Stimulated activated effector memory CD8-positive, alpha-beta T cell treated with anti-CD3 and anti-CD28 coated beads, Interleukin-12 subunit alpha, Interleukin-12 subunit beta, amount 100 ng/mL, for 72 hours (primary cell): ENCODE measurements at regions not wholly inside any gene's neighbourhood (a gene's known extent, or its start where the extent isn't known, plus 50 kb on each side); places are given as distances from the start of the nearest gene placed in this dataset.

Source experiments
- ATAC-seq: fragments of 150-1000 bp; cut with Tn5 transposase; 2 replicates; pipeline ENCODE4 v1.10.0; 2021
- DNase-seq, 2 donors: peaks; one replicate each; pipeline ENCODE4 v3.0.0; 2021 to 2022; ENCODE audit warnings: low spot score in 2 of 2
- H3K27ac Mint-ChIP-seq: one replicate; pipeline ENCODE4 v1.8.0; 2022; ENCODE audit warnings: mild to moderate bottlenecking, mixed read lengths
- H3K36me3 Mint-ChIP-seq: one replicate; pipeline ENCODE4 v1.8.0; 2022; ENCODE audit warnings: mild to moderate bottlenecking, mixed read lengths
- H3K4me1 Mint-ChIP-seq: one replicate; pipeline ENCODE4 v1.8.0; 2022; ENCODE audit warnings: mixed read lengths
- H3K4me3 Mint-ChIP-seq: one replicate; pipeline ENCODE4 v1.8.0; 2022; ENCODE audit warnings: mild to moderate bottlenecking, mixed read lengths
- H3K9me3 Mint-ChIP-seq: one replicate; pipeline ENCODE4 v1.8.0; 2022; ENCODE audit warnings: mixed read lengths

DNA sequence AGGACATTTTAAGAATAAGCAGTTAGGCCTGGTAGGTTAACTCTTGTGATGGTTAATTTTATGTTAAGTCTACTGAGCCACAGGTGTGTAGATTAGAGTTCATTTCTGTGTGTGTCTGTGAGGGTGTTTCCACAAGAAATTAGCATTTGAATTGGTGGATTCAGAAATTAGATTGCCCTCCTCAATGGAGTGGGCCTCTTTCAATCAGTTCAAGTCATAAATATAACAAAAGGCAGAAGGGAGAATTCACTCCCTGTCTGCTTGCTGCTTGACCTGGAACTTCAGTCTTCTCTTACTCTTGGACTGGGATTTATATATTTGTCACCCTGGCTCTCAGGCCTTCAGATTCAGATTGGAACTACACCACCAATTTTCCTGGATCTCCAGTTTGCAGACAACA lies 55.3 kb upstream of the POM121L12 start:
- Mint-ChIP-seq H3K4me1 (no peaks in the 10 kb centered on the region), H3K36me3 (no peaks in the 10 kb centered on the region), H3K9me3 (peaks cover 18% of the 10 kb centered on the region), H3K27ac (no peak overlapping the region), H3K4me3 (no peak overlapping the region)
- DNase-seq (no peak), ATAC-seq (no peak)

DNA sequence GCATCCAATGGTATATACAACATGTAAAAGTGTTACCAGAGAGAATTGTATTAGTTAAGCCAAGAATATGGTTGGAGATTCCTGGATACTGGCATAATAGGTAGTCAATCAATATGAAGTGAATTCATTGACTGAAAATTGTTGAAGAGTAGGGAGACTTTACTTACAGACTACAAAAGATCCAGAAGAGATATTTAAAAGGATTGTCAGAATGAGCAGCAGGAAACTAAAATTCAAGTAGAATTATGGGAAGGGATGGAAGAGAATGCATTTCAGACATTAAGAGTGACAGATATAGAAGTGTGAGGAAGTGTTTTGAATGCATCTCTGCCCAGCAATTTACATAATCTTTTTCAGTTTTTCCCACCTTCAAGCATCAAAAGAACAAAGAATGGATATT lies 62.3 kb upstream of the POM121L12 start:
- DNase-seq (no peak), ATAC-seq (no peak)
- H3K4me3 Mint-ChIP-seq = no peak overlapping the region
- no peaks in the 10 kb centered on the region for H3K4me1 Mint-ChIP-seq
- H3K9me3 Mint-ChIP-seq = peaks cover 22% of the 10 kb centered on the region
- H3K27ac Mint-ChIP-seq = no peak overlapping the region
- H3K36me3 Mint-ChIP-seq = no peaks in the 10 kb centered on the region

DNA sequence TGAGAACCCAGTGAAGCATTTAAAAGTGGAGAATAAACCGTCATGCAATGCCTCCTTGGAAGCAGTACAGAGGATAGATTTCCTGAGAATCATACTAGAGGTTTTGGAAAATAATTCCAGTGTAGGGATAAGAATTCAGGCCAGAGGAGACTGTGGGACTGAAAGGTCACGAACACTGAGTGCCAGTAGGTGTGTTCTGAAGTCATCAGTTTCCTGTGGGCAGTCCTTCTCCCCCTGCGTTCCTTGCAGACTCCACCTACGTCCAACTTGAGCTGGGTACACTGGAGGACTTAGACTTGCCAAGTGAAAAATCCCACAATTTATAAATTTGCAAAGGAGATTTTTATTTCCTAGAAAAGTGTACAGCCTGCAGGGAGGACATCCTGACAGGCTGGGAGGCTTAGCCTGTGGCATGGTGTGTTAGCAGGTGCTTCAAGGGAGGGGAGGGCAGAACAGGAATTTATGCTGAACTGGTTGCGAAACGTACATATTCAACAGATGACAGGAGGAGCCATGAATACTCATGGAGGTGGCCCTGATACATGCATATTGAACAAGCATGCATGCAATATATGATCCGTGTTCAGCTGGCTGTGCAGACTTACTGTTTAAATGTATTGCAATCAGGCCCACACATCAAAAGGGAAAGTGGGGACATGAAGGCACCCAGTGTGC lies 72.9 kb upstream of the POM121L12 start:
- ATAC-seq = no peak
- H3K4me3 Mint-ChIP-seq = no peak overlapping the region
- peaks cover 35% of the 10 kb centered on the region for H3K9me3 Mint-ChIP-seq
- no peak overlapping the region for H3K27ac Mint-ChIP-seq
- no peak for DNase-seq
- no peaks in the 10 kb centered on the region for H3K4me1 Mint-ChIP-seq
- no peaks in the 10 kb centered on the region for H3K36me3 Mint-ChIP-seq

DNA sequence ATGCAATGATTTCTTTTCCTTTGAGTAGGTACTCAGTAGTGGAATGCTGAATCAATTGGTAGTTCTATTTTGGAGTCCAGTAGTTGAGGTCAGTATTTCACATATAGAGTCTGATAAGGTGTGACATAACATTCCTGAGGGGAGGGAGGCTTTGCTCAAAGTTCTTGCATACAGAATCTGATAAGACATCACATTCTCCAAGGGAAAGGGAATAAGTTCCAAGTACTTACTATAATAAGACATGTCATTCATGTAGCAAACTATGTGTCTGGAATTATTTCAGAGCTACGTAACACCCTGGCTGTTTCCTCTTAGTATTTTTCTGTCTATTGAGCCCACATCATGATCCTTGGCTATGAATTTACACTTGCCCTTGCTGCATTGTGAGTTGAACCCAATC lies 74.3 kb upstream of the POM121L12 start:
- H3K9me3 Mint-ChIP-seq = peaks cover 38% of the 10 kb centered on the region
- H3K36me3 Mint-ChIP-seq = no peaks in the 10 kb centered on the region
- no peak overlapping the region for H3K4me3 Mint-ChIP-seq
- no peak overlapping the region for H3K27ac Mint-ChIP-seq
- DNase-seq (no peak), ATAC-seq (no peak)
- no peaks in the 10 kb centered on the region for H3K4me1 Mint-ChIP-seq

DNA sequence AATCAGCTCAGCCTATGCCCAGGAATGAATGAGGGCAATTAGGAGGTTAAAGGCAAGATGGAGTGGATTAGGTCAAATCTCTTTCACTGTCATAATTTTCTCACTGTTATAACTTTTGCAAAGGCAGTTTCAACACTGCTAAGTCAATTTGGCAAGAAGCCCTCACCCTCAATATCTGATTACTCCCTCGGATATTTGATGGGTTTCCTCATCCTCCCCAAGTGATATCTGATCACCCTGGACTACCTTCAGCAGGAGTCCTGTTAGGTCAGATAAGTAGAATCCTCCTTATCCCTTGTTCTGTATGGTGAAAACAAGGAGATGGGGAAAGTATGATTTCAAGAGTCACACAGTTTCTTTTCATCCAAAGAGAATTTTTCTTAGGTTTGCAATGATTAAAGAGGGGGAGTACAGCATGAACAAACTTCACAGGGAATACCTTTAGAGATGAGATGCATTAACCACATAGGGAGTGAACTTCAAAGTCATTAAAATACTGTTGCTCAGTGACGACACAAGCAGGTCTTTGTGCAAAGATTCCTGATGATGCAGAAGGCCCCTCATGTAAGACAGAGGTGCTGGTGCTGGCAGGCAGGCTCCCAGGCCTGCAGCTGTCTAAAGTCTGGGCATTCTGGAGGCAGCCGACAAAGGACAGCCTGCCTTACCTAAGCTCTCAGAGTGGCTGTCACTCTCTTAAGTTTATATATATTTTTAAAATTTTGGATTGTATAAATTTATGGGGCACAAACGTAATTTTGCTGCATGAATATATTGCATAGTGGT lies 75.4 kb upstream of the POM121L12 start:
- Mint-ChIP-seq H3K4me3 (no peak overlapping the region), H3K9me3 (peaks cover 34% of the 10 kb centered on the region), H3K4me1 (no peaks in the 10 kb centered on the region), H3K36me3 (no peaks in the 10 kb centered on the region), H3K27ac (no peak overlapping the region)
- no peak for ATAC-seq
- DNase-seq = no peak

DNA sequence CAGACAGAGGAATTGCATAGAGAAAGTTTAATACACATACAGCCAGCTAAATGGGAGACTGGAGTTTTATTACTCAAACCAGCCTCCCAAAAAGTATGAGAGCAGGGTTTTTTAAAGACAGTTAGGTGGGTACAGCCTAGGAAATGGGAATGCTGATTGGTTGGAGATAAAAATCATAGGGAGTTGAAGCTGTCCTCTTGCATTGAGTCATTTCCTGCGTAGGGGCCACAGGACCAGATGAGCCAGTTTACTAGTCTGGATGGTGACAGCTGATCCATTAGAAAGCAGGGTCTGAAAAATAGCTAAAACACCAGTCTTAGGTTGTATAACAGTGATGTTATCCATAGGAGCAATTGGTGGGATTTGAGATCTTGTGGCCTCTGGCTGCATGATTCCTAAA lies 76.1 kb upstream of the POM121L12 start:
- no peak for ATAC-seq
- H3K36me3 Mint-ChIP-seq = no peaks in the 10 kb centered on the region
- peaks cover 39% of the 10 kb centered on the region for H3K9me3 Mint-ChIP-seq
- H3K27ac Mint-ChIP-seq = no peak overlapping the region
- no peak overlapping the region for H3K4me3 Mint-ChIP-seq
- no peaks in the 10 kb centered on the region for H3K4me1 Mint-ChIP-seq
- no peak for DNase-seq

DNA sequence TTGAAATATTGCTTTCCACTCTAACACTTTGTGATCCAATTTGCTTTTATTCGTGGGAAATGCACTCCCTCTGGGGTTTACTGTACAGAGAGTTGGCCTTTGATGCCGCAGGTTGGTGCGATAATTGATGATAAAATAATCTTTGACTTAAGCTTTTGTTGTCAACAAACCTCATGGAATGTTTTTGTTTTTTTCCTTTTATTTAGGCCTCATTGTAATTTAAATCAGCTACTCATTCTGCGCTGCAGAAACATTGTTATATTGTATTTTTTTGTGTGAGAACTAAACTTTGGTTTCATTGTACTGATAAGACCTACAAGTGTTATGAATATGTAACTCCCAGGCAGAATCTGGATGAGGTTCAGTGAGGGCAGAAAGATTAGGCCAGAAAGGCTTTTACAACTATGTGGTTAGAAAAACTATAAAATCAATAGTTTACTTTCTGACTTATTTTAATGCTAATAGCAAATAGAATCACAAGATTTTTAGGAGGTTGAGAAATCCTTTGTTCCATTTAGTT lies 76.8 kb upstream of the POM121L12 start:
- Mint-ChIP-seq H3K36me3 (no peaks in the 10 kb centered on the region), H3K4me1 (no peaks in the 10 kb centered on the region), H3K4me3 (no peak overlapping the region), H3K9me3 (peaks cover 36% of the 10 kb centered on the region), H3K27ac (no peak overlapping the region)
- DNase-seq (no peak), ATAC-seq (no peak)

DNA sequence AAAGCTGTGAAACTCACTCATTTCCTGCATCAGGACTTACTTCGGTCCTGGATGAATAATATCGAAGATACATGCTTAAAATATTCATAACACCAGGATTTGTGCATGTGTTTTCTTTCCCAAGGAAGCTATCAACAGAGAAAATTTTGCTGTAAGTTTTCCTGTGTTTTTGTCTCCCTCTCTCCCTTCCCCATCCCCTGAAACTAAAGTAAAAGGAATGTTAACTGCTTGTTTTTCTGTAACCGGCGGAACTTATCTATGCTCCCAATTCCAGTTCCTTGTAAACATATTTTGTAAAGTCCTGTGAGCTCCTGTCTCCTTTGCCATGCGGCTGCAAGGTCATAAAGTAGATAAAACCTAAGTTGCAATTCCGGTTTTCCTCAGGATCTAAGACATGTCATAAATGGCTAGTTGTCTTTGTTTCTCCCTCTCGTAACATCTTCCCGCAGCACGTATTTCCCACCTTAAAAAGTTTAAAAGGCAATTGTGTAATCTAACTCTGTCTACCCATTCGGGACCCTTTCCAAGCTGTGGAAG lies 79.0 kb upstream of the POM121L12 start:
- Mint-ChIP-seq H3K36me3 (no peaks in the 10 kb centered on the region), H3K4me3 (no peak overlapping the region), H3K27ac (no peak overlapping the region), H3K4me1 (no peaks in the 10 kb centered on the region), H3K9me3 (peaks cover 32% of the 10 kb centered on the region)
- ATAC-seq (no peak), DNase-seq (no peak)

DNA sequence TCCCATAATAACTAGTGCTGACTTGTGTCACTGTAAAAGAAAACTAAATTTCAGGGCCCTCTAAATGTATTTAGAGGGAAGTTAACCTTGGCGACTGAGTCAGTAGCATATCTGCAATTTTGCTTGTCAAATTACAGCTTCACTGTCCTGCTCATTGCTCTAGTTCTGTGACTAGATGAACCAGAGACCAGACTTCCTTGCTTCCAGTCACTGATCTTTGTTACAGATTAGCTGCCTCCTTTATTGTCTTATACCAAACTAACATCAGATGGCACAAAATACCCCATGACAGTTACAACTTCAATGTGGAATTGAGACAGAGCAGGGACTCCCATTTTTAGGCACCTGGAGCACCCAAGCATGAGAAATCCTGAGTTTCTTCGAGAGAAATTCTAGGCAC lies 79.9 kb upstream of the POM121L12 start:
- Mint-ChIP-seq H3K4me1 (no peaks in the 10 kb centered on the region), H3K4me3 (no peak overlapping the region), H3K9me3 (peaks cover 29% of the 10 kb centered on the region), H3K36me3 (no peaks in the 10 kb centered on the region), H3K27ac (no peak overlapping the region)
- ATAC-seq = no peak
- DNase-seq = no peak

DNA sequence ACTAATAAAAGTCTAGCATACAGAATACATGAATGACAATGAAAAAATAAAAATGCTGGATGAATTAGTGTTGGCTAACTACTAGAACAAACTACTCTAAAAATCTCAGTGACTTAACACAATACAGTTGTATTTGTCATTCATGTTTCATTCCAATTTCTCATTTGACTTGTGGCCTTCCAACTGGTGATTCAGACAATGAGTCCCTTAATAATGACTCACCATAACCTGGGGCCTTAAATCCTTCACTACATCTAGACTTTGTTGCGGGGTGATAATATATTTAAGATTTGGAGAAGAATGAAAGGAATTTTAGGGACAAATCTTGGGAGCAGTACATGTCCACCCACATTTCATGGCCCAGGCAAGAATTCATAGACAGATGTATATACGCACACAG lies 90.5 kb upstream of the POM121L12 start:
- Mint-ChIP-seq H3K9me3 (peaks cover 12% of the 10 kb centered on the region), H3K27ac (no peak overlapping the region), H3K4me1 (no peaks in the 10 kb centered on the region), H3K4me3 (no peak overlapping the region), H3K36me3 (no peaks in the 10 kb centered on the region)
- DNase-seq (no peak), ATAC-seq (no peak)

DNA sequence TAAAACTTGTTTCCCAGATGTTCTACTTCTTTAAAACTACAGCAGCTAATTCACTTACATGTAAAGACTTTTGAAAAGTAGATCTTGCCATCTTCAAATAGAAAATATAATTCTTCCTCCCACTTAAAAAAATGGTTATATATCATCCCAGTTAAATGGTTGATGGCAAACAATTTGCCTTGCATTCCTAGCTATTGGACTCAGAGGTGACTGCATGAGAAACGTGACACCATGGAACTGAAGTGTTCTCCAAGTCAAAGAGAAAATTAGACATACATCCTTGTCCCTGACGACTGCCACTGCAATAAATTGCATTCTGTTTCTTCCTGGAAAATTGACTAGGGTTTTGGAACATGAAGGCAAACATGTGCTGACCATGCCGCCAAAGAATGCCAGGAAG lies 95.0 kb upstream of the POM121L12 start:
- Mint-ChIP-seq H3K4me1 (no peaks in the 10 kb centered on the region), H3K27ac (no peak overlapping the region), H3K9me3 (peaks cover 12% of the 10 kb centered on the region), H3K4me3 (no peak overlapping the region), H3K36me3 (no peaks in the 10 kb centered on the region)
- ATAC-seq (no peak), DNase-seq (no peak)

DNA sequence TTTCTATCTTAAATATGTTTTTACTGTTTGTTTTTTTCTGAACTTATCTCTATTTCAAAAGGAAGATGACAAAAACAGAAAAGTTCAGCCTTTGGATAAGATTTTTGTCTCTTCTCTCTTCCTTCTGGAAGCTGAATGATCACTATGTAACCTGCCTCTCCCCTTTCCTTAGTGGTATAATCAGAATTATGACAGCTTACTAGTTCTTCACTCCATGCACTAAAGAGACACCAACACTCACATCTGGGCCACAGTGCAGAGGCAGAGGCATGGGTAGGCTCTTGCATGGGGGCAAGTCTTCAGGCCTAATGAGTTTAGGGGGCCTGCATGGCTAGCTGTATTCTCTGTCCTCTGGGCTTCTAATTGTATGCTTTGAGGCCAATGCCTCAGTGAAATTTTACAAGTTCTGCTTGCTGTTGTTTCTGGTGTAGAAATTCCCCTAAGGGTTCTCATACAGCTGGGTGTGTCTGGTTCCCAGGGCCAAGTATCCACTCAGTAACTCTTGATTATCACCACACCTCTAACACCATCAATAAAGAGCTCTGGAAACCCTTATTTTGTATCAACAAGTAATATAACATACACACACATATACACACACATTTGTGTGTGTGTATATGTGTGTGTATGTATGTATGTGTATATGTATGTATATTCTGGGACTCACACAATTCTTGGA lies 96.8 kb upstream of the POM121L12 start:
- no peak for DNase-seq
- Mint-ChIP-seq H3K4me3 (no peak overlapping the region), H3K9me3 (peaks cover 23% of the 10 kb centered on the region), H3K4me1 (no peaks in the 10 kb centered on the region), H3K27ac (no peak overlapping the region), H3K36me3 (no peaks in the 10 kb centered on the region)
- no peak for ATAC-seq

DNA sequence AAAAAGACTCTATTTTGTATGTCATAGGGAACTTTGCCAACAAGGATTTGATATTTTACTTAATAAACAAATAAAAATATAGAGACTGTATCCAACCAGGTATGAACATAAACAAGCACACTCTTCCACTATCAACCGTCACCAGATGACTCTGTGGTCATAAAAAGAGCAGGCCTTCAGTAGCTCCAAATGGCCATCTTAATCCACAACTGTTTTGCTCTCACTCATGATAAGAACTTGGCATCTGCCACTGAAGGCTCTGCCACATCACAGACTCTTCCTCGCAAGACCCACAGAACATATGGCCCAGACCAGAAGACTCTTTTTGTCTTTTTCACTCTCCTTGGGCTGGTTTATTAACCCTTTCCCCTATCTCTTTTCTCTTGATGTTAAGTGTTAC lies 98.7 kb upstream of the POM121L12 start:
- Mint-ChIP-seq H3K4me1 (no peaks in the 10 kb centered on the region), H3K9me3 (peaks cover 37% of the 10 kb centered on the region), H3K36me3 (no peaks in the 10 kb centered on the region), H3K4me3 (no peak overlapping the region), H3K27ac (no peak overlapping the region)
- ATAC-seq (no peak), DNase-seq (no peak)

DNA sequence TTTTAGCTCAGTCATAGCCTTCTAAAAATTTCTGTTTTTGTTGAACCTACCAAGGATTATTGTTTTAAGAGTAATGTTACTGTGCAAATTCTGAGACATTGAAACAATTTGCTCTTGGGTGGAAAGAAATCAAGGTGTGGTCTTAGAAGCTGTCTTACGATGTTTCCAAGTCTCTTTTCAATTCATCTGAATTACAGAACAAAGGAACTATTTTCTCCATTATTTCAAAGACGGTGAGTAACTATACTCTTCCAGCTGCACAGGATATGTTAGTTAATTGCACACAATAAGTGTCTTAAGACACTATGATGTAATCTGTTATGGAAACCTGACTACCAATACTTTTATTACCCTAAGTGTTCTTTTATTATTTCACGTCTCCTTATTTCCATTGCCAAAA lies 106.8 kb upstream of the POM121L12 start:
- DNase-seq (no peak), ATAC-seq (no peak)
- Mint-ChIP-seq H3K9me3 (peaks cover 22% of the 10 kb centered on the region), H3K27ac (no peak overlapping the region), H3K4me1 (no peaks in the 10 kb centered on the region), H3K36me3 (no peaks in the 10 kb centered on the region), H3K4me3 (no peak overlapping the region)

DNA sequence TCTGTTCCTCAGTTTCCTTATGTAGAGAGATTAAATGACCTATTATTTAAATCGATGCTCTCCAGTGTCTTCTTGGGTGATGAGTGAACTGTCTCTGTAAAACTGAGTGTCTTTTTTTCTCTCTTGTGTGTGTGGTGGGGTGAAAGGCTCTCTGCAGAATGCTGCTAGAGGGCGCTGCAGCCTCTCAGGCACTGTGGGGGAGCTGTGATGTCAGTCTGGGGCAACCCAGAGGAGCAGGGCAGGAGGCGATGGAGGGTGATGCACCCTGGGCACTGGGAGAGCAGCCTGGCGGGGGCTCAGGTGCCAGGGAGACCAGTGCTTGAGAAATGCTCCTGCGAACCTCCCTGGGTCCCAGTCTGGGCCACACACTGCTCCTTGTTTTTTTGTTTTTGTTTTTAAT lies 110.1 kb upstream of the POM121L12 start:
- ATAC-seq = no peak
- no peak for DNase-seq
- H3K4me1 Mint-ChIP-seq = no peaks in the 10 kb centered on the region
- H3K27ac Mint-ChIP-seq = no peak overlapping the region
- H3K36me3 Mint-ChIP-seq = no peaks in the 10 kb centered on the region
- H3K9me3 Mint-ChIP-seq = peaks cover 25% of the 10 kb centered on the region
- H3K4me3 Mint-ChIP-seq = no peak overlapping the region
